ENCODE measurements at regions not wholly inside any gene's neighbourhood (a gene's known extent, or its start where the extent isn't known, plus 50 kb on each side); places are given as distances from the start of the nearest gene placed in this dataset.

- in situ Hi-C loops (cut with HindIII; ENCODE audit: low pct_ligation_motif_present, low sequenced_read_pairs): no loop called here
- DNase-seq: no peak
- TF ChIP-seq, protein P1, sequence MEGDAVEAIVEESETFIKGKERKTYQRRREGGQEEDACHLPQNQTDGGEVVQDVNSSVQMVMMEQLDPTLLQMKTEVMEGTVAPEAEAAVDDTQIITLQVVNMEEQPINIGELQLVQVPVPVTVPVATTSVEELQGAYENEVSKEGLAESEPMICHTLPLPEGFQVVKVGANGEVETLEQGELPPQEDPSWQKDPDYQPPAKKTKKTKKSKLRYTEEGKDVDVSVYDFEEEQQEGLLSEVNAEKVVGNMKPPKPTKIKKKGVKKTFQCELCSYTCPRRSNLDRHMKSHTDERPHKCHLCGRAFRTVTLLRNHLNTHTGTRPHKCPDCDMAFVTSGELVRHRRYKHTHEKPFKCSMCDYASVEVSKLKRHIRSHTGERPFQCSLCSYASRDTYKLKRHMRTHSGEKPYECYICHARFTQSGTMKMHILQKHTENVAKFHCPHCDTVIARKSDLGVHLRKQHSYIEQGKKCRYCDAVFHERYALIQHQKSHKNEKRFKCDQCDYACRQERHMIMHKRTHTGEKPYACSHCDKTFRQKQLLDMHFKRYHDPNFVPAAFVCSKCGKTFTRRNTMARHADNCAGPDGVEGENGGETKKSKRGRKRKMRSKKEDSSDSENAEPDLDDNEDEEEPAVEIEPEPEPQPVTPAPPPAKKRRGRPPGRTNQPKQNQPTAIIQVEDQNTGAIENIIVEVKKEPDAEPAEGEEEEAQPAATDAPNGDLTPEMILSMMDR (IDR thresholded peaks at IDR 0.05; ENCODE audit: low read depth, low read length, missing control alignments): no peak
- Histone ChIP-seq H3K36me3 (replicated peaks) (no peaks in the 10 kb centered on the region), H3K27me3 (replicated peaks) (no peaks in the 10 kb centered on the region), H3K4me3 (ENCODE audit: low read depth, low read length) (no peak overlapping the region), H3K27ac (no peak overlapping the region)
These were observed 106.4 kb upstream of the CES5A start for GRCh38 chr16:55981557-55981956.

DNA sequence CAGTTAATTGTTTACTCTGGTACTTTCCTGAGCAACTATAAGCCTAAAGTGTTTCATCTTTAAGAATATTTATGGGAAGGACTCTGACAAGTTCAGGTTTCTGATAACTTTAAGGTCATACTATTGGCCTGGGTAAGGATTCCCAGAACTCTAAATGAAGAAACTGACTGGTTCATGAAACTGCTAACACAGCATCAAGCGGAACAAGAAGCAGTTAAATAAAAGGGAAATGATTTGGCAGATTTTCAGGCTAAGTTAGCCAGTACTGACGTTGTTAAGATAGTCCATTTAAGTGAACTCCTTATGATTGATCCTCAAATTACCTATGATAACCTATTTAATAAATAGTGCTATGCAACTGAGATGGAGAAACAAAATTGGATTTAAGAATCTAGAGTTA, 101.6 kb upstream of the CES5A start:
- DNase-seq: no peak
- in situ Hi-C loops (cut with HindIII; ENCODE audit: low pct_ligation_motif_present, low sequenced_read_pairs): no loop called here
- Histone ChIP-seq H3K36me3 (replicated peaks) (no peaks in the 10 kb centered on the region), H3K27ac (no peak overlapping the region), H3K4me3 (ENCODE audit: low read depth, low read length) (no peak overlapping the region), H3K27me3 (replicated peaks) (no peaks in the 10 kb centered on the region)
- TF ChIP-seq, protein P1 (IDR thresholded peaks at IDR 0.05; ENCODE audit: low read depth, low read length, missing control alignments): no peak

DNA sequence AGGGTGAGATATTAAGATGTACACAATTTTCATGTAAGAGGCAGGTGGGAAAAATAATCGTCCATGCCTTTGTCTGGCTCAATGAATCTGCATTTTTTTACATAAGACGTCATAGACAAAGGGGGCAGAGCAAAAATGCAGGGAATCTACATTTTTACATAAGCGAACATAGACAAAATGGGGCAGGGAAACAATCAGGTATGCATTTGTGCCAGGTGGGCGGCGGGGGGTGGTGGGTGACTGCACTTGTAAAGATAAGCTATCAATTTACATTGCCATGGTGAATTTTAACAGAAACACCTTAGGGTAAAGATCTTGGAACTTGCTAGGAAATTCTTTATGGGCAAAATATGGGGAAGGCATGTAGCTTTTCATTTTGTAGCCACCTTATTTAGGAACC, 96.3 kb upstream of the CES5A start:
- in situ Hi-C loops (cut with HindIII; ENCODE audit: low pct_ligation_motif_present, low sequenced_read_pairs): no loop called here
- no peaks in the 10 kb centered on the region for H3K36me3 ChIP-seq (replicated peaks)
- no peak for DNase-seq
- H3K4me3 ChIP-seq (ENCODE audit: low read depth, low read length): no peak overlapping the region
- H3K27me3 ChIP-seq (replicated peaks): no peaks in the 10 kb centered on the region
- no peak overlapping the region for H3K27ac ChIP-seq
- TF ChIP-seq, protein P1 (IDR thresholded peaks at IDR 0.05; ENCODE audit: low read depth, low read length, missing control alignments): no peak

DNA sequence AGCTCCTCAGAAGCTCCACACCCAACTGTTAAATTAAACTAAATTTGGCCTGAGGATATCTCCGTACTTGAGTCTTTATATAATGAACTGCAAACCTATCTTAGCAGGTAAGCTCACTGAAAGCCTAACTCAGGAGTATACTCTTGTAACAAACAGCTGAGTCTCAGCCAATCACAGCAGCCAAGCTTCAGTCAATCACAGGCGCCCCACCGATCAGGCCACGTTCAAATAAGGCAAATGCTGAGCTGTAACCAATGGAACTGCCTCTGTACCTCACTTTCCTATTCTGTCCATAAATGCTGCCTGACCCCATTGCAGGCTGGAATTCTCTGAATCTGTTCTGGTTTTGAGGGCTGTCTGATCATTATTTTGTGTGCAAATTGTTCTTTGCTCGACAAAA, 93.0 kb upstream of the CES5A start:
- TF ChIP-seq, protein P1 (IDR thresholded peaks at IDR 0.05; ENCODE audit: low read depth, low read length, missing control alignments): no peak
- no peak for DNase-seq
- Histone ChIP-seq H3K27me3 (replicated peaks) (no peaks in the 10 kb centered on the region), H3K27ac (no peak overlapping the region), H3K4me3 (ENCODE audit: low read depth, low read length) (no peak overlapping the region), H3K36me3 (replicated peaks) (no peaks in the 10 kb centered on the region)
- in situ Hi-C loops (cut with HindIII; ENCODE audit: low pct_ligation_motif_present, low sequenced_read_pairs): no loop called here

DNA sequence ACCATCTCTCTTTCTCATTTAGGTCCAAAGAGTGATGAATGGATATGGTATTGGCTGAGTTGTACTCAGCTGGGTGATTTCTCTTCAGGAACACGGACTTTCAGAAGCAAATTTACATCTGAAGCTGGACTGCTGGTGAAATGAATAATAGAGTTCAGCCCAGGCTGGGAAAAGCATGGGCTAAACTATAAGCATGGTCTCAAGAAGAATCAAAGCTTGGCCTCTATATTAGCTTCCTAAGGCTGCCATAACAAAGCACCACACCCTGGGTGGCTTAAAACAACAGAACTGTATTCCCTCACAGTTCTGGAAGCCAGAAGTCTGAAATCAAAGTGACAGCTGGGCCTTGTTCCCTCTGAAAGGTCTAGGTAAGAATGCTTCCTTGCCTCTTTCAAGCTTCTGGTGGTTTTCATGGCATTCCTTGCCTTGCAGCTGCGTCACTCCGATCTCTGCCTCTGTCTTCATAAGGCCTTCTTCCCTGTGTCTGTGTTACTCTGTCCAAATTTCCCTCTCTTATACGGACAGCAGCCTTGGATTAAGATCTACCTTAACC, 89.8 kb upstream of the CES5A start:
- no peaks in the 10 kb centered on the region for H3K36me3 ChIP-seq (replicated peaks)
- no peaks in the 10 kb centered on the region for H3K27me3 ChIP-seq (replicated peaks)
- H3K27ac ChIP-seq: no peak overlapping the region
- DNase-seq: no peak
- H3K4me3 ChIP-seq (ENCODE audit: low read depth, low read length): no peak overlapping the region
- in situ Hi-C loops (cut with HindIII; ENCODE audit: low pct_ligation_motif_present, low sequenced_read_pairs): no loop called here
- TF ChIP-seq, protein P1 (IDR thresholded peaks at IDR 0.05; ENCODE audit: low read depth, low read length, missing control alignments): no peak

DNA sequence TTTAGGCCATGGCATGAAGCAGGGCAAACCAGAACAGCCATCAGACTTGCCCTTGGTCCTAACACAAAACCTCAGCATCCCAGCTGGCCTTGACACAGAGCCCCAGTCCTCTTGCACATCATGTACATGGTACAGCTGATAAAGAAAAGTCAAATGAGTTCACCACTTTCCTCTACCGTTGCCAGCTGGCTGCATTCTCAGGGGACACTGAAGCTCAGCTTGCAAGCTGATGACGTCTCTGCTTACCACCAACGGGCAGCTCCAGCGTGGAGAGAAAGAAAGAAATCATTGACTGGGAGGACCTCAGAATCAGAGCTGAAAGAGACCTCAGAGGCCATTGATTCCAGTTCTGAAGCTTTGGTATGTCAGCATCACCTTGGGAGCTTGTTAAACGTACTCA, 80.7 kb upstream of the CES5A start:
- in situ Hi-C loops (cut with HindIII; ENCODE audit: low pct_ligation_motif_present, low sequenced_read_pairs): no loop called here
- TF ChIP-seq, protein P1 (IDR thresholded peaks at IDR 0.05; ENCODE audit: low read depth, low read length, missing control alignments): no peak
- Histone ChIP-seq H3K27me3 (replicated peaks) (no peaks in the 10 kb centered on the region), H3K27ac (no peak overlapping the region), H3K36me3 (replicated peaks) (no peaks in the 10 kb centered on the region), H3K4me3 (ENCODE audit: low read depth, low read length) (no peak overlapping the region)
- no peak for DNase-seq

All from brain microvascular endothelial cell (primary cell).